ENCODE measurements at regions not wholly inside any gene's neighbourhood (a gene's known extent, or its start where the extent isn't known, plus 50 kb on each side); places are given as distances from the start of the nearest gene placed in this dataset.

GRCh38 chr12:85390266-85390665, 110.2 kb downstream of the ALX1 start:
- ChIA-PET CTCF (no interaction called here), POLR2A (no interaction called here)
- Histone ChIP-seq H3K27me3 (ENCODE audit: control insufficient read depth, insufficient read depth, low read length) (no peaks in the 10 kb centered on the region), H3K4me3 (ENCODE audit: low read depth, low read length) (no peak overlapping the region), H3K36me3 (ENCODE audit: control insufficient read depth, insufficient read depth, low read length) (no peaks in the 10 kb centered on the region)
- DNase-seq (ENCODE audit: low read depth) = no peak
- no peak for TF ChIP-seq CTCF (IDR thresholded peaks at IDR 0.05; ENCODE audit: insufficient read depth, low read depth, low read length)

- Histone ChIP-seq H3K27me3 (ENCODE audit: control insufficient read depth, insufficient read depth, low read length) (no peaks in the 10 kb centered on the region), H3K4me3 (ENCODE audit: low read depth, low read length) (no peak overlapping the region), H3K36me3 (ENCODE audit: control insufficient read depth, insufficient read depth, low read length) (no peaks in the 10 kb centered on the region)
- CTCF ChIA-PET = no interaction called here
- no peak for DNase-seq (ENCODE audit: low read depth)
- POLR2A ChIA-PET = no interaction called here
- TF ChIP-seq CTCF (IDR thresholded peaks at IDR 0.05; ENCODE audit: insufficient read depth, low read depth, low read length) = no peak
These were observed 112.5 kb downstream of the ALX1 start for GRCh38 chr12:85392508-85392907.

- no peak for TF ChIP-seq CTCF (IDR thresholded peaks at IDR 0.05; ENCODE audit: insufficient read depth, low read depth, low read length)
- H3K27me3 ChIP-seq (ENCODE audit: control insufficient read depth, insufficient read depth, low read length) = no peaks in the 10 kb centered on the region
- ChIA-PET POLR2A (no interaction called here), CTCF (interaction anchor here (0.5 kb wide), 1 partner anchor 16 kb away, joined by 4 read pairs; no protein-coding TSS in a partner anchor)
- no peak for DNase-seq (ENCODE audit: low read depth)
- no peaks in the 10 kb centered on the region for H3K36me3 ChIP-seq (ENCODE audit: control insufficient read depth, insufficient read depth, low read length)
- no peak overlapping the region for H3K4me3 ChIP-seq (ENCODE audit: low read depth, low read length)
These were observed 113.6 kb downstream of the ALX1 start for GRCh38 chr12:85393606-85394005.

- H3K27me3 ChIP-seq (ENCODE audit: control insufficient read depth, insufficient read depth, low read length) = no peaks in the 10 kb centered on the region
- CTCF ChIA-PET = interaction anchor here (0.5 kb wide), 1 partner anchor 16 kb away, joined by 4 read pairs; no protein-coding TSS in a partner anchor
- DNase-seq (ENCODE audit: low read depth) = no peak
- POLR2A ChIA-PET = no interaction called here
- no peak for TF ChIP-seq CTCF (IDR thresholded peaks at IDR 0.05; ENCODE audit: insufficient read depth, low read depth, low read length)
- H3K4me3 ChIP-seq (ENCODE audit: low read depth, low read length) = no peak overlapping the region
- no peaks in the 10 kb centered on the region for H3K36me3 ChIP-seq (ENCODE audit: control insufficient read depth, insufficient read depth, low read length)
These were observed 114.0 kb downstream of the ALX1 start for GRCh38 chr12:85394065-85394464.

GRCh38 chr12:85394809-85395208, 114.8 kb downstream of the ALX1 start:
- Histone ChIP-seq H3K36me3 (ENCODE audit: control insufficient read depth, insufficient read depth, low read length) (no peaks in the 10 kb centered on the region), H3K4me3 (ENCODE audit: low read depth, low read length) (no peak overlapping the region), H3K27me3 (ENCODE audit: control insufficient read depth, insufficient read depth, low read length) (no peaks in the 10 kb centered on the region)
- no peak for DNase-seq (ENCODE audit: low read depth)
- POLR2A ChIA-PET = no interaction called here
- CTCF ChIA-PET = no interaction called here
- no peak for TF ChIP-seq CTCF (IDR thresholded peaks at IDR 0.05; ENCODE audit: insufficient read depth, low read depth, low read length)
